A549 (cell line): ENCODE measurements at regions not wholly inside any gene's neighbourhood (a gene's known extent, or its start where the extent isn't known, plus 50 kb on each side); places are given as distances from the start of the nearest gene placed in this dataset.

Experiments used
- ATAC-seq, 2 experiments: fragments of 200-7000 bp in 1 of 2; fragments of >200 bp in 1 of 2; cut with Nextera tagmentation in 1 of 2; cut with Tn5 transposase in 1 of 2; 3 replicates each; pipeline versions ENCODE4 v1.8.0 to v1.9.1; 2018 to 2020; ENCODE audit warnings: mild to moderate bottlenecking in 1 of 2, moderate library complexity in 1 of 2
- CTCF ChIA-PET: fragments of 300-600 bp; sonication (Branson Sonifier 250); formaldehyde crosslinking; extraction: SDS; loops from one replicate; lab custom pipeline; 2021; ENCODE audit warnings: antibody characterized with exemption, inconsistent platforms; lab: Yijun Ruan, JAX
- POLR2A ChIA-PET: fragments of 350-600 bp; formaldehyde crosslinking; extraction: SDS; loops from one replicate; lab custom pipeline; 2021; ENCODE audit warnings: antibody characterized with exemption, inconsistent platforms; lab: Yijun Ruan, JAX
- DNase-seq, 2 experiments: peaks; one replicate each; pipeline versions ENCODE4 v3.0.0 to v3.0.0-alpha.2; 2011 to 2016; ENCODE audit warnings: low read depth in 1 of 2, low spot score in 1 of 2
- FAIRE-seq: peaks from 2 replicates; lab custom pipeline; 2011; peaks lifted over from hg19 to GRCh38; lab: Jason Lieb, UNC
- H3K27ac ChIP-seq, 2 experiments: fragments of >200 bp; sonication (Bioruptor Twin); formaldehyde crosslinking; 3 replicates each; pipeline ENCODE4 v1.5.1; 2016 to 2017
- H3K4me1 ChIP-seq: fragments of >200 bp; sonication (Bioruptor Twin); formaldehyde crosslinking; 3 replicates; pipeline ENCODE4 v1.6.1; 2016
- H3K4me2 ChIP-seq: fragments of >200 bp; sonication (Bioruptor Twin); formaldehyde crosslinking; 3 replicates; pipeline ENCODE4 v1.6.1; 2016
- H3K4me3 ChIP-seq: fragments of >200 bp; sonication (Bioruptor Twin); formaldehyde crosslinking; 3 replicates; pipeline ENCODE4 v1.5.1; 2016
- H3K9me3 ChIP-seq: fragments of >200 bp; sonication (Bioruptor Twin); formaldehyde crosslinking; 3 replicates; pipeline ENCODE4 v1.6.1; 2016
- E2F6 ChIP-seq: IDR thresholded peaks from 2 replicates; pipeline ENCODE4 v1.6.1; 2012; ENCODE audit warnings: low read depth, borderline replicate concordance
- FOSB ChIP-seq: fragments of 250-450 bp; sonication (Bioruptor Pico); IDR thresholded peaks from 2 replicates; pipeline ENCODE4 v1.5.0; 2020; ENCODE audit warnings: mild to moderate bottlenecking, moderate library complexity
- HES2 ChIP-seq: fragments of >200 bp; sonication (Bioruptor Twin); formaldehyde crosslinking; IDR thresholded peaks from 2 replicates; pipeline ENCODE4 v1.6.1; 2016
- HOXB5 ChIP-seq: fragments of 250-450 bp; sonication (Bioruptor Pico); IDR thresholded peaks from 2 replicates; pipeline ENCODE4 v1.5.0; 2020; ENCODE audit warnings: mild to moderate bottlenecking, moderate library complexity
- JUN ChIP-seq, 2 experiments: fragments of >200 bp; sonication (Bioruptor Twin); formaldehyde crosslinking; IDR thresholded peaks; 2 replicates in 1 of 2; 3 replicates in 1 of 2; pipeline ENCODE4 v1.6.1; 2016 to 2017
- MAFK ChIP-seq: fragments of 450-650 bp; IDR thresholded peaks from 2 replicates; pipeline ENCODE4 v1.6.1; 2014; ENCODE audit not compliant: partially characterized antibody
- NPAS2 ChIP-seq: fragments of 250-450 bp; sonication (Bioruptor Pico); IDR thresholded peaks from 2 replicates; pipeline ENCODE4 v1.8.0; 2022; ENCODE audit warnings: mild to moderate bottlenecking, moderate library complexity, borderline replicate concordance
- RAD21 ChIP-seq, 2 experiments: fragments of >200 bp in 1 of 2; sonication (Bioruptor Twin) in 1 of 2; formaldehyde crosslinking in 1 of 2; IDR thresholded peaks in 1 of 2; conservative IDR thresholded peaks in 1 of 2; 2 replicates in 1 of 2; 3 replicates in 1 of 2; pipeline ENCODE4 v1.6.1; 2012 to 2018; ENCODE audit warnings: inconsistent platforms in 1 of 2
- REST ChIP-seq: fragments of 200-600 bp; sonication (generic); IDR thresholded peaks from 2 replicates; pipeline ENCODE4 v1.6.1; 2016; ENCODE audit warnings: antibody characterized with exemption, mild to moderate bottlenecking, moderate library complexity
- RFX5 ChIP-seq: fragments of 450-650 bp; IDR thresholded peaks from 2 replicates; pipeline ENCODE4 v1.7.1; 2014; ENCODE audit warnings: antibody characterized with exemption, mild to moderate bottlenecking, moderate library complexity
- USF2 ChIP-seq: fragments of 450-650 bp; IDR thresholded peaks from 2 replicates; pipeline ENCODE4 v1.6.1; 2014; ENCODE audit warnings: antibody characterized with exemption
- ZSCAN20 ChIP-seq: fragments of 250-450 bp; sonication (Bioruptor Pico); IDR thresholded peaks from 2 replicates; pipeline ENCODE4 v1.8.0; 2022; ENCODE audit warnings: mild to moderate bottlenecking, moderate library complexity
- WGBS: methylation state at CpG from one replicate; pipeline ENCODE4 v1.1.6; 2017; ENCODE audit errors: missing lambda C conversion rate; 5-methylcytosine and 5-hydroxymethylcytosine counted together

- H3K4me3 ChIP-seq = no peak overlapping the region
- H3K4me2 ChIP-seq = no peak overlapping the region
- H3K9me3 ChIP-seq = no peaks in the 10 kb centered on the region
- CTCF ChIA-PET = no interaction called here
- no peak for DNase-seq
- TF ChIP-seq MAFK (no peak), USF2 (no peak), ZSCAN20 (CRISPR knock-in tag) (no peak), NPAS2 (CRISPR knock-in tag) (no peak), HES2 (no peak)
- TF ChIP-seq, all 56 proteins: peak for 0
- ATAC-seq = no peak
- no peak overlapping the region for H3K27ac ChIP-seq
- no peaks in the 10 kb centered on the region for H3K4me1 ChIP-seq
- WGBS = 57% methylated on average over 8 of the region's 8 CpGs
- no peak for FAIRE-seq
- POLR2A ChIA-PET = no interaction called here
These were observed 205.0 kb downstream of the CWF19L2 start for GRCh38 chr11:107252429-107253161.

GRCh38 chr11:107251298-107251697, 206.3 kb downstream of the CWF19L2 start:
- Histone ChIP-seq H3K4me1 (no peaks in the 10 kb centered on the region), H3K9me3 (no peaks in the 10 kb centered on the region), H3K4me2 (no peak overlapping the region), H3K27ac (no peak overlapping the region), H3K4me3 (no peak overlapping the region)
- no peak for FAIRE-seq
- TF ChIP-seq HOXB5 (CRISPR knock-in tag) (no peak), FOSB (CRISPR knock-in tag) (no peak), RFX5 (no peak)
- ChIA-PET POLR2A (no interaction called here), CTCF (no interaction called here)
- ATAC-seq = no peak
- DNase-seq = no peak
- 79% methylated on average over 4 of the region's 4 CpGs for WGBS

- Histone ChIP-seq H3K4me2 (no peak overlapping the region), H3K4me1 (no peaks in the 10 kb centered on the region), H3K27ac (no peak overlapping the region), H3K9me3 (no peaks in the 10 kb centered on the region), H3K4me3 (no peak overlapping the region)
- FAIRE-seq (no peak), ATAC-seq (no peak), DNase-seq (no peak)
- POLR2A ChIA-PET = no interaction called here
- WGBS = 48% methylated on average over 3 of the region's 3 CpGs
- TF ChIP-seq REST = no peak
- TF ChIP-seq JUN (IDR thresholded peaks at IDR 0.05) = no peak
- no peak for TF ChIP-seq E2F6
- no peak for TF ChIP-seq HES2
- no peak for TF ChIP-seq RAD21 (conservative IDR thresholded peaks at IDR 0.05 in 1 of 2, IDR thresholded peaks at IDR 0.05 in 1 of 2)
- CTCF ChIA-PET = interaction anchor here (0.7 kb wide), 1 partner anchor 291 kb away, joined by 3 read pairs; no protein-coding TSS in a partner anchor
These were observed 207.6 kb downstream of the CWF19L2 start for GRCh38 chr11:107250017-107250416.
